ENCODE measurements at regions not wholly inside any gene's neighbourhood (a gene's known extent, or its start where the extent isn't known, plus 50 kb on each side); places are given as distances from the start of the nearest gene placed in this dataset.

GRCh38 chr14:66140963-66141362 lies 345.2 kb upstream of the CCDC196 start:
- TF ChIP-seq CTCF (IDR thresholded peaks at IDR 0.05; ENCODE audit: low read depth, low read length) (no peak), EZH2phosphoT487 (IDR thresholded peaks at IDR 0.05; ENCODE audit: low read depth) (no peak)
